ENCODE measurements at regions not wholly inside any gene's neighbourhood (a gene's known extent, or its start where the extent isn't known, plus 50 kb on each side); places are given as distances from the start of the nearest gene placed in this dataset.
"Not testable (repeated sequence)": the region's sequence is repeated elsewhere in the genome, so short reads cannot be mapped to it uniquely, and the experiment has no call there.

DNA sequence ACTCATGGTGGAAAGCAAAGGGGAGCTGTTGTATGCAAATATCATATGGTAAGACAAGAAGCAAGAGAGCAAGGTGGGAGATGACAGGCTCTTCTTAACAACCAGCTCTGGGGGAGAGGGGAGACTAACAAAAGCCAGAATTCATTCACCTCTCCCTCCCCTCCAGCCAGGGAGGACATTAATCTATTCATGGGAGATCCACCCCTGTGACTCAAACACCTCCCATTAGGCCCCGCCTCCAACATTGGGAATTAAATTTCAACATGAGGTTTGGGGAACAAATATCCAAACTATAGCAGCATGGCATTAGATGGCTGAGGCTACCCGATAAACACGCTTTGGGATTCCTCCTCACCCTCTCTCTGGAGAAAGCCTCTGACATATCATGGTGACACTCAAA, 210.6 kb downstream of the RHOU start:
- no peak for DNase-seq

GRCh38 chr1:228949617-228950016, 214.3 kb downstream of the RHOU start:
- peak; percentile 24 for DNase-seq

DNA sequence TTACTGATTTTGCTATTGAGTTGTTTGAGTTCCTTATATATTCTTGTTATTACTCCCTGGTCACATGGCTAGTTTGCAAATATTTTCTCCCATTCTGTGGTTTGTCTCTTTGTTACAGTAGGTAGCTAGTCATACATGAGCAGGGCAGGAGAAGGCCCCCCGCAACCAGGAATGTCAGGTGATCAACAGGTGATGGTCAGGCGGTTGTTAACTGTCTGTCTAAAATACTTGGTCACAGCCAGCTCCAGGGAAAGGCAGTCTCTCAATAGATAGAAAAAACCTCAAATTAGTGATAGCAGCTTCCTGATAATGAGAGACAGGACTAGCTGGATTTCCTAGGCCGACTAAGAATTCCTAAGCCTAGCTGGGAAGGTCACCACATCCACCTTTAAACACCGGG, 217.9 kb downstream of the RHOU start:
- DNase-seq: no peak

GRCh38 chr1:228953808-228954207, 218.5 kb downstream of the RHOU start:
- DNase-seq: not testable (repeated sequence)

- no peak for DNase-seq
Observed at GRCh38 chr1:228955691-228956090, 220.4 kb downstream of the RHOU start.

DNA sequence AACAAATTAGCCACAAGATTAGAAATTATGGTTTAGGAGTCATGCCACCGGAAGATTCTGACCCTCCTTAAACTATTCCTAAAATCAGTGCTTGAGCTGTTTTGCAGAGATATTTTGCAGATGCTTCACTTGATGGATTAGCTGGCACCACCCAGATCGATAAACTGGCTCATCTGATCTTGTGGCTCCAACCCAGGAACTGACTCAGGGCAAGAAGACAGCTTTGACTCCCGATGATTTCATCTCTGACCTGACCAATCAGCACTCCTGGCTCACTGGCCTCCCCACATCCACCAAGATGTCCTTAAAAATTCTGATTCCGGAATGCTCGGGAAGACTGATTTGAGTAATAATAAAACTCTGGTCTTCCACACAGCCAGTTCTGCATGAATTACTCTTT, 221.6 kb downstream of the RHOU start:
- no peak for DNase-seq

DNA sequence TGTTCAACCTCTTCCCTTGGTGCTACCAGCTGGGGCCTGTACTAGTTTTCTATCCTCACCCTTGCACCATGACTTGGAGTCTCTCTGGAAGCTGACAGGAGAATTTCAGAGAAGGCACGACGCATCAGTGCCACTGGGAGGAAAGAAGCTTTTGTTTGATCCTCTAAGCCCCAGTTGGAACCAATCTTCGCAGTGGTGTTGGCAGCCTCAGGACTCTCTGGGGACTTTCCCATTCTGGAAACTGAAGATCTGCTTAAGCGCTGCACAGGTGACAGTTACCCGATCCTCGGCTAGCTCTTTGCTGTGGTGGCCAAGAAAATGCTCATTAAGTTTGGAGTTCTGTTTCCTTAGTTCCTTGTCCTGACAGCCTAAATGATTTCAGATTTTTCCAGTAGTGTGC, 222.3 kb downstream of the RHOU start:
- DNase-seq: no peak

DNA sequence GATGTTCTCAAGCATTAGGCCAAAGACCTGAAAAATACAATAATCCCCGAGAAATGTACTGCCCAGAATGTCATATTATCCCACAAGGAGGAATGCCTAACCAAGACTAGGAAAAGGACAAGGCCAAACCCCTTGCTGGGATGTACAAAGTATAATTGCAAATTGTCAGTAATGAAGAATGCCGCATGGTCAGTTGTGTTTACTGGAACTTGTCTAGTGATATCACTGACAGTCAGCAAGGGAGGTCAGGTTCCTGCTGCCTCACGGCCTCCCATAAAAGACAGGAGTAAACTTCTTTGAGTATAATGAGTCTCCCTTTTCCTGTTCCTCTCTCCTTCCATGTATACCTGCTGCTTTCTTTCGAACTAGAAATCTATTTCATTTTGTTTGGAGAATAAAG, 222.8 kb downstream of the RHOU start:
- DNase-seq: no peak

DNA sequence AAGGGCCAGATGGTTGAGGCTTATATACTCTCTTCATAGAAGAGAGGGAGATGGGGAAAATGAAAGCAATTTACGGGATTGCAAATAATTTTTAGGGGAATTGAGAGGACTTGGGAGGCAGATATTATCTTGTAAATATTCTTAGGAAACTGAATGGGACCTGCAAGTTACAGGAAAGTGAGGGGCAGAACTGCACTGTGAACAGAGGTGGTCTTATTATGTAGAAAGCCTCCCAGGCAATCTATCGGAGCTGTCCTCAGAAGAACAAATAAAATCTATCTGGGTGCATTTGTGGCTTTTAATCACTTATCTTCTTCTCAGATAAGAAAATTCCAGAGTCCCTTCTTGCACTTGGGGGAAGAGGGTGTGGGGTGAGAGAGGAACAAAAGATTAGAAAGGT, 223.5 kb downstream of the RHOU start:
- no peak for DNase-seq

DNA sequence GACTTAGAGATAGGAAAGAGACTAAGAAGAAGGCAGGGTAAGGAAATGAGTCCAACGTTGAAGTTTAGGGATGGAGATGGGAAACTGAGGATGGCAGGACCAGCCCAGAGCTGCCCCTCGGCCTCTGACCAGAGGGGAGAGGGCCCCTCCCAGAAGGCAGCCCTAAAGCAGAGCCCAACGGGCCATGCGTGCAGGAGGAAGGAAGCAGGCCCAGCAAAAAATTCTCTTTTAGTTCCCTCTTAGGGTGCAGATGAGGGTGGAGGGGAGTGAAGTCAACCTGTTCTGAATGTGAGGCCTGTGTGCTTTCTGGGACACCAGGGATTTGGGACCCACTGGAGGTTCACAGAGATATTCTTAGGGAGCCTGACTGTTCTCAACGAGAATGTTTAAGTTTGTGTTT, 225.4 kb downstream of the RHOU start:
- no peak for DNase-seq

DNA sequence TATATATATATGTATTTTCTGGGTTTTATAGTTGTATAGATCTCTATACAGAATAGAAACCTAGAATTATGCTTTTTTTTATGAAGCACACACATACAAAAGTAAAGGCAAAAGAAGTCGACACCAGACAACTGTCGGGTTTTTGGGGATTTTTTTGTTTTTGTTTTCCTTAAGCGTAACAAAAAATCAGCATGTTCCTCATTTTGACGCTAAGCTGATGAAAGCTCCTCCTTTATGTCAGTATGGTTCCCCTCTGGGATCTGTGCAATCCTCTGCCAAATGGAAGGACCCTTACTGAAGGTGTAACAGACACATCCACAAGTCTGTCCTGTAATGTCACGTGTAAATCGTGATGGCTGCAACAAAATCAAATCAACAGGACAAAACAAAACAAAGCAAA, 226.2 kb downstream of the RHOU start:
- no peak for DNase-seq

DNA sequence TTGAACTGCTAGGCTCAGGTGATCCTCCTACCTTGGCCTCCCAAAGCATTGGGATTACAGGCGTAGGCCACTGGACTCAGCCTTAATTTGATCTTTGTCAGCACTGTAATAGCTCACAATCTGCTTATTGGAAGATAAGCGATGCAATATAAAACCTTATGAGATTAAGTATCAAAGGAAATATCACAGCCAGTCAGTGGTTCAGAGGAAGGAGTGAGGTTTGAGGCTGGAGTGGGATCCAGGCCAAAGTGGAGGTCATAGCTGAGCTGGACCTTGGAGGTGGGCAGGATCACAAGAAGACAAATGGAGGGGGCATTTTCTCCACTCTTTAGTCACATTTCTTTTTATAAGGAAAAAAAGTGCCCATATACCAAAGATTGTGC, 228.5 kb downstream of the RHOU start:
- DNase-seq: no peak

GRCh38 chr1:228964178-228965089, 229.2 kb downstream of the RHOU start:
- DNase-seq: no peak

DNA sequence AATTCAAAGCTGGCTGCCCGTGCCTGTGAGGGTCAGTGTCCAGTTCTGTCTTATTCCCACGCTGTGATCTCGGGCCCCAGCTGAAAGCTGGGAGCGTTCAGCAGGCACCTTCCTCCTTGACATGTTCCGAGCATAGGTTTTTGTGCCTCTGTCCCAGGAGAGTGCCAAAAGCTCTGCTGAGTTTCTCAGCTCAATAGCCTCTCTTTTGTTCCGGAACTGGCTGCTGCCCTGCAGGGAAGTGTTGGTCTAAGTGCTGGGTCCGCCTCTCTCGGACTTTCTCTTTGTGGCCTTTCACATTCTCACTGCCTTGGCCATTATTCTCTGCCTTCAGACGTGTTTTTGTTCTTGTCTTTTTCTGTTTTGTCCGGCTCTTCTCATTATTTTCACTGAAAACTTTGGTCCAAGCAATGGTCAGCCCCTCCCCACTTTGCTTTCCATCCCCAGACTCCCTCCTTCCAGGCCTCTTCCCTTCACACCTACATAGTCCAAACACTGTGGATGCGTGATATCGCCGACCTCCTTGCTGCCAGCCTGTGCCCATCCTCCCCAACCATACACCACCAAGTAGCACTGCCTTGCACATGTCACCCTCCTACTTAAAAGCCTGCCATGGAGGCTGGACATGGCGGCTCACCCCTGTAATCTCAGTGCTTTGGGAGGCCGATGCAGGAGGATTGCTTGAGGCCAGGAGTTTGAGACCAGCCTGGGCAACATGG, 233.8 kb downstream of the RHOU start:
- no peak for DNase-seq

GRCh38 chr1:228969953-228970800, 234.9 kb downstream of the RHOU start:
- no peak for DNase-seq

GRCh38 chr1:228972576-228972975, 237.3 kb downstream of the RHOU start:
- no peak for DNase-seq

DNA sequence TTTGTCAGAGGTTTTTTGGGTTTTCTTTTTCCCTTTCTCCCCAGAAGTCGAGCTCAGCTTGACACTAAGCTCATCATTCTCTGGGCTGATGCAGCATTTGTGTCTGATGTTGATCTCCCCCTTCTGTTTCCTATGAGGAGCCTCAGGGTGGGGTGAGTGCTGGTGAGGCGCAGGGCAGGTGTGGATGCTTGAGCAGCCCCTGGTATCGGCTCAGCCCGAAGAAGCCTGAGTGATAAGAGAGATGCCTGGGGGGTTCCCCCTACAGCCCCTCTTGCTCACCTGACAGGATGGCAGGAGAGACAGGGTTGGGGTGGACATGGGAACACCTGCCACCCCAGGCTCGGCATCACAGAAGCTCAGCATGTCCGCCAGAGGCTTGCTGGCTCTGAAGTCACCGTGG, 239.0 kb downstream of the RHOU start:
- no peak for DNase-seq

- no peak for DNase-seq
Observed at GRCh38 chr1:228975238-228975907, 240.1 kb downstream of the RHOU start.

- no peak for DNase-seq
Observed at GRCh38 chr1:228976316-228976715, 241.0 kb downstream of the RHOU start.

DNA sequence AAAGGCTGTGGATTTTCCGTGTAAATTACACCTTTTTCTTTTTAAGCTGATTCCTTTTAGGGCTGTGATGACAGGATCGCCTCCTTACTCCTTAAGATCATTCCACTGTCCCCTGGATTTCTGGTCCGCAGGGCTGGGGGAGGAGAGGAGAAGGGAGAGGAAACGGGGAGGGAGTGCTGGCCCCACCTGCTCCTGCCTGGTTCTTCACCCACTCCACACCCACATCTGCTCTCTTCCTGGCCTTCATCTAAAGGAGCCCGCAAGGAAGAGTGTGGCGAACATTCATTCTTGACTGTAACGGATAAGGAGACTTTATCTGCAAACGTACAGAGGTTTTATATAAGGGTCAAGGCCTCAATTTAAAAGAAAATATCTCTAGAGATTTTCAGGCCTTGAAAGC, 242.0 kb downstream of the RHOU start:
- no peak for DNase-seq

GRCh38 chr1:228977741-228978140, 242.5 kb downstream of the RHOU start:
- no peak for DNase-seq

DNA sequence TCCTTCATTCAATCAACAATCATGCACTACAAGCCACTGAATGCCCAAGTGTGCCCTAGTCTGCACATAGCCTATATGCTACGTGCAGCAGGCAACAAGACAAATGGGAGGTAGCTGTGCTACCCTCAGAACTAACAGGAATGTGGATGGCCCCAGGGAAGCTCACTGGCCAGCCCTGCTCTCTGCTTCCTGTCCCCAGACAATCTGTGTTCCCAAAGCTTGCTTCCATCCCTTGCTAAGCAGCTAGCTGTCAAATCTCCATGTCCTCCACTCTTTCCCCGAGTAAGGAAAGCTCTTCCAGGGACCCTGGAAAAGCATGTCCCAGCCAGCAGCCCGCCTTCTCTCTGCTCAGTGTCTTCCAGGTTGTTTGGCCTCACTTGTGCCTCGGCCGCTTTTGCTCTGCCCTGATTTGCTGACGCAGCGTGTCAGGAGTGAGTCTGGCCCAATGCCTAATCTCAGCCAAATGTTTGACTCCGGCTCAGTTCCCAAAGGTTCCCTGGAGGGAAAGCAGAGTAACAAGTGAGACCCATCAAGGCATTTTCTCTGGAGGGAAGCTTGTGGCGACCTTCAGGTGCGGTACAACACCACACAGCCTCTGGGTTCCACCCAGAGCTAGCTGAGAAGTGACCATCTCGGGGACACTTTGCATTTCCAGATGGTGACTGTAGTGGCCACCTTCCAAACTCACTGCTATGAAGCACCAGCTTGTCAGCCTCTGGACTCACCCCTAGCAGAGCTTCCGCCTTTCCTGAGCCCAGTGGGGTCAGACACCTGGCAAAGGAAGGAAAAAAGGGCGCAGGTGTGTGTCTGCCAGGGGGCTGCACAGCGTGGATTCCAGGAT, 243.4 kb downstream of the RHOU start:
- no peak for DNase-seq

All from CD4-positive, alpha-beta T cell treated with Interleukin-15 for 1 hour (primary cell).